Activated CD8-positive, alpha-beta T cell treated with anti-CD3 and anti-CD28 coated beads for 36 hours (primary cell): ENCODE measurements at regions not wholly inside any gene's neighbourhood (a gene's known extent, or its start where the extent isn't known, plus 50 kb on each side); places are given as distances from the start of the nearest gene placed in this dataset.
A peak's percentile ranks its signal among the peaks of the same experiment; 100 is the strongest.

Source experiments
- ATAC-seq: fragments of 200-7000 bp; cut with Tn5 transposase; one replicate; pipeline ENCODE4 v1.10.0; 2021; ENCODE audit warnings: mild to moderate bottlenecking, moderate library complexity
- CTCF ChIA-PET: fragments of 350-600 bp; sonication (Branson Sonifier 250); formaldehyde crosslinking; loops from one replicate; lab custom pipeline; 2021; ENCODE audit warnings: antibody characterized with exemption; lab: Charles Lee
- POLR2A ChIA-PET: fragments of 350-600 bp; sonication (Branson Sonifier 250); formaldehyde crosslinking; loops from one replicate; lab custom pipeline; 2021; ENCODE audit warnings: antibody characterized with exemption; lab: Charles Lee
- DNase-seq: peaks from one replicate; pipeline ENCODE4 v3.0.0-alpha.2; 2020
- H3K27ac Mint-ChIP-seq: one replicate; pipeline ENCODE4 v1.8.0; 2021; ENCODE audit warnings: mild to moderate bottlenecking, mixed read lengths
- H3K27me3 Mint-ChIP-seq: one replicate; pipeline ENCODE4 v1.8.0; 2021; ENCODE audit warnings: mixed read lengths
- H3K36me3 Mint-ChIP-seq: one replicate; pipeline ENCODE4 v1.8.0; 2021; ENCODE audit warnings: low read depth, mixed read lengths
- H3K4me1 Mint-ChIP-seq: one replicate; pipeline ENCODE4 v1.8.0; 2021; ENCODE audit warnings: low read depth, mixed read lengths
- H3K4me3 Mint-ChIP-seq: one replicate; pipeline ENCODE4 v1.8.0; 2021; ENCODE audit warnings: mild to moderate bottlenecking, moderate library complexity, mixed read lengths
- H3K9me3 Mint-ChIP-seq: one replicate; pipeline ENCODE4 v1.8.0; 2021; ENCODE audit warnings: mixed read lengths
- intact Hi-C: fragments of 100-400 bp; cut with micrococcal nuclease; formaldehyde crosslinking; loops from one replicate; pipeline ENCODE4 v1.10.0; 2022
- TF ChIP-seq, protein P1 (sequence below): fragments of 200-600 bp; IDR thresholded peaks from one replicate; pipeline ENCODE4 v1.8.0; 2022; ENCODE audit warnings: antibody characterized with exemption, mild to moderate bottlenecking

DNA sequence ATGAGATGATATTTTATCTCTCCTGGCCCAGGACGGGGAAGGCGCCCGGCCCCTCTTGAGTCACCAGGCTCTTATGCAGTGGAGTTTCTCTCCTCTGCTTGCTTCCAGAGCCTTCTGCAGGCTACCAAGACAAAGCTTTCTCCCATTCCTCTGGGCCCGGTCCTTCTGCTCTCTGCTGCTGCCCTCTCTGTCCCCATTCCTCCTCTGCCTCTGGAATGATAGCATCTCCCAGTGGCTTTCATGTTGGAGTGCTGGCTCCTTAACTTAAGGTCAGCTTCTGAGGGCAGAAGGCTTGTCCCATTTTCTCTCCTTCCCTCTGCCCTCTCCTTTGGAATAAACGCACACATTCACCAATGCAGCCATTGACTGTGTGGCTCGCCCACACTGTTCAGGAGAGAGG lies 86.2 kb downstream of the SDC1 start:
- no peak overlapping the region for H3K27ac Mint-ChIP-seq
- CTCF ChIA-PET: interaction anchor here (2.2 kb wide), 1 partner anchor 12 kb away, joined by 5 read pairs; no protein-coding TSS in a partner anchor
- H3K4me1 Mint-ChIP-seq: no peaks in the 10 kb centered on the region
- DNase-seq: no peak
- POLR2A ChIA-PET: no interaction called here
- no peaks in the 10 kb centered on the region for H3K27me3 Mint-ChIP-seq
- intact Hi-C loops: no loop called here
- TF ChIP-seq, protein P1, sequence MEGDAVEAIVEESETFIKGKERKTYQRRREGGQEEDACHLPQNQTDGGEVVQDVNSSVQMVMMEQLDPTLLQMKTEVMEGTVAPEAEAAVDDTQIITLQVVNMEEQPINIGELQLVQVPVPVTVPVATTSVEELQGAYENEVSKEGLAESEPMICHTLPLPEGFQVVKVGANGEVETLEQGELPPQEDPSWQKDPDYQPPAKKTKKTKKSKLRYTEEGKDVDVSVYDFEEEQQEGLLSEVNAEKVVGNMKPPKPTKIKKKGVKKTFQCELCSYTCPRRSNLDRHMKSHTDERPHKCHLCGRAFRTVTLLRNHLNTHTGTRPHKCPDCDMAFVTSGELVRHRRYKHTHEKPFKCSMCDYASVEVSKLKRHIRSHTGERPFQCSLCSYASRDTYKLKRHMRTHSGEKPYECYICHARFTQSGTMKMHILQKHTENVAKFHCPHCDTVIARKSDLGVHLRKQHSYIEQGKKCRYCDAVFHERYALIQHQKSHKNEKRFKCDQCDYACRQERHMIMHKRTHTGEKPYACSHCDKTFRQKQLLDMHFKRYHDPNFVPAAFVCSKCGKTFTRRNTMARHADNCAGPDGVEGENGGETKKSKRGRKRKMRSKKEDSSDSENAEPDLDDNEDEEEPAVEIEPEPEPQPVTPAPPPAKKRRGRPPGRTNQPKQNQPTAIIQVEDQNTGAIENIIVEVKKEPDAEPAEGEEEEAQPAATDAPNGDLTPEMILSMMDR: no peak
- H3K9me3 Mint-ChIP-seq: no peaks in the 10 kb centered on the region
- H3K36me3 Mint-ChIP-seq: no peaks in the 10 kb centered on the region
- no peak overlapping the region for H3K4me3 Mint-ChIP-seq
- ATAC-seq: no peak

DNA sequence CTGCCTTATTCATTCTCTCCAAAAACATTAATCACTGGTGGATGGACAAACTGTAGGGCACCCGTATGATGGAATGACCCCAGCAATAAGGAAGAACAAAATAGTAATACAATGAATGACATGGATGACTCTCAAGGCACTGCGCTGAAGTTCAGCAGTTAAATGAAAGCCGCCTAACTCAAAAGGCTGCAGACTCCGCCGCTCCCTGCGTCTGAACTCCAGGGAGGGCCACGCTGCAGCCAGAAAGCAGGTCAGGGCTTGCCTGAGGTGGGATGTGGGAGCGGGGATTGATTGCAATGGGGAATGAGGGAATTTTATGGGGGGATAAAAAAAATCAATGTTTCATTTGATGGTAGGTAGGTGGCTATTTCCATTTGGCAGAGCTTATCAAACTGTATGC lies 86.5 kb upstream of the LAPTM4A start:
- Mint-ChIP-seq H3K27ac (no peak overlapping the region), H3K9me3 (no peaks in the 10 kb centered on the region), H3K4me1 (no peaks in the 10 kb centered on the region), H3K36me3 (no peaks in the 10 kb centered on the region), H3K27me3 (no peaks in the 10 kb centered on the region), H3K4me3 (no peak overlapping the region)
- ATAC-seq (no peak), DNase-seq (no peak)
- intact Hi-C loops: no loop called here
- POLR2A ChIA-PET: no interaction called here
- CTCF ChIA-PET: interaction anchor here (2.2 kb wide), 1 partner anchor 11 kb away, joined by 5 read pairs; no protein-coding TSS in a partner anchor
- TF ChIP-seq, protein P1: no peak

DNA sequence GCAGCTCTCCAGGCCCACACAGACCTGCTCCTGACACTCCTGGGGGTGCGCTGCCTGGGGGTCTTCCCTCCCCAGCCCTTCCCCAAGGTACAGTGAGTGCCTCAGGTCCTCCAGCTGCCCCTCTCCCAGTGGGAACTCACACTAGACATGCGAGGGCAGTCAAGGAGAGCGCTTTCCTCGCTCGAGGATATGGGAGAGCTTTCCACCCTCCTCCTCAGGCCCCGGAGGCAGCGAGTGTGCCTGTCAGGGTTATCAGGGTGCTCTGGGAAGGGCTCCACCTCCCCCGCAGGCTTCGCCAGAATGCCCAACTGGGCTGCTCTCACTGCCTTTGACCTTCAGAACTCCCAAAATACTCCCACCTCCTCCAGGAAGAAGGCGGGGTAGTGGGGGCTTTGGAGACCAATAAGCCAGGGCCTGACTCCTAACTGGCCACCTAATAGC lies 85.7 kb upstream of the LAPTM4A start:
- no peak overlapping the region for H3K27ac Mint-ChIP-seq
- TF ChIP-seq, protein P1: no peak
- CTCF ChIA-PET: interaction anchor here (0.9 to 2.2 kb wide), 3 partner anchors 10 to 88 kb away, joined by 3 to 5 read pairs (median 3); no protein-coding TSS in a partner anchor
- no peaks in the 10 kb centered on the region for H3K36me3 Mint-ChIP-seq
- no peak for ATAC-seq
- intact Hi-C loops: no loop called here
- H3K4me3 Mint-ChIP-seq: no peak overlapping the region
- POLR2A ChIA-PET: no interaction called here
- no peak for DNase-seq
- peaks cover 2% of the 10 kb centered on the region for H3K27me3 Mint-ChIP-seq
- H3K9me3 Mint-ChIP-seq: no peaks in the 10 kb centered on the region
- no peaks in the 10 kb centered on the region for H3K4me1 Mint-ChIP-seq

DNA sequence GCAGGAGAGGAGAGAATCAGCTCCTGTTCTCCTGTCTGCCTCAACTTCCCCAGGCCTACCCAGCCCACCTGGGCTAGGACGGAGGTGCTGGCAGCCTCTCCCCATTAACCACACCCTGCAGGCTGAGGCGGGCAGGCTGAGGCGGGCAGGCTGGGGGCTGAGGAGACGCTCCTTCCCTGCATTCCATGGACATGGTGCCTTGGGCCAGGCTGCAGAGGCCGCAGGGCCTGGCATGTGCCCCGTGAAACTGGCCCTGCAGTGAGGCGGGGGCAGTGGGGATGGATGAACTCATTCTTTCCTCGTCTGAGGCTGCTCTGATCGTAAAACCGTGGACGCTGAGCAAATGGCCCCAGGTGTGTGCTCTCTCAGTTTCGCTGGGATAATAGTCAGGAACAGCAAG lies 84.7 kb upstream of the LAPTM4A start:
- CTCF ChIA-PET: interaction anchor here (0.9 to 1.3 kb wide), 5 partner anchors 11 to 106 kb away, joined by 3 to 6 read pairs (median 4); partner anchors contain the start of gene SDC1

DNA sequence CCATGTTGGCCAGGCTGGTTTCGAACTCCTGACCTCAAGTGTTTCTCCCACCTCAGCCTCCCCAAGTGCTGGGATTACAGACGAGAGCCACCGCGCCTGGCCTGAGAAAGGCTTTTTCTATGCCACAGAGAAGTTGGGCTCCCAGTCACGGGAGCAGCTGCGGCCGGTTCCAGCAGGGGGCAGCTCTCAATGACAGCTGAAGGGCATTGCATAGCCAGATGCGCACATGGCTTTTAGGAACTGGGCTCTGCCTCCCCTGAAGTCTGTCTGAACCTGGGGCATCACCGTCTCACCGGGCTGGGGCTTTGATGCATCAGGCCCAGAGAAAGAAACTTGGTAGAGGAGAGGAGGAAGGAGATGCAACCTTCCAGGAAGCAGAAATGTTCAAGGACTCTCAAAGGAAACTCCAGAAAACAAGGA lies 84.2 kb upstream of the LAPTM4A start:
- TF ChIP-seq, protein P1: peak; percentile 20
- H3K36me3 Mint-ChIP-seq: no peaks in the 10 kb centered on the region
- H3K9me3 Mint-ChIP-seq: no peaks in the 10 kb centered on the region
- CTCF ChIA-PET: interaction anchor here (1.0 to 1.8 kb wide), 5 partner anchors 10 to 107 kb away, joined by 3 to 6 read pairs (median 5); partner anchors contain the start of gene SDC1
- H3K4me1 Mint-ChIP-seq: no peaks in the 10 kb centered on the region
- intact Hi-C loops: no loop called here
- peak; percentile 53 for DNase-seq
- no peak overlapping the region for H3K27ac Mint-ChIP-seq
- H3K4me3 Mint-ChIP-seq: no peak overlapping the region
- peak; percentile 69 for ATAC-seq
- peaks cover 2% of the 10 kb centered on the region for H3K27me3 Mint-ChIP-seq
- POLR2A ChIA-PET: no interaction called here

More for the DNA sequence above, 84.7 kb upstream of the LAPTM4A start:
- ATAC-seq (no peak), DNase-seq (no peak)
- H3K4me1 Mint-ChIP-seq: no peaks in the 10 kb centered on the region
- H3K27ac Mint-ChIP-seq: no peak overlapping the region
- H3K9me3 Mint-ChIP-seq: no peaks in the 10 kb centered on the region
- no peaks in the 10 kb centered on the region for H3K36me3 Mint-ChIP-seq
- intact Hi-C loops: no loop called here
- peaks cover 2% of the 10 kb centered on the region for H3K27me3 Mint-ChIP-seq
- TF ChIP-seq, protein P1: no peak
- H3K4me3 Mint-ChIP-seq: no peak overlapping the region
- POLR2A ChIA-PET: no interaction called here
